ENCODE measurements at regions not wholly inside any gene's neighbourhood (a gene's known extent, or its start where the extent isn't known, plus 50 kb on each side); places are given as distances from the start of the nearest gene placed in this dataset.

GRCh38 chr6:25166955-25167748 is 112.0 kb upstream of the CARMIL1 start:
- no peak for DNase-seq

- DNase-seq: no peak
These were observed 111.2 kb upstream of the CARMIL1 start for GRCh38 chr6:25167961-25168360.

GRCh38 chr6:25168637-25169036 is 110.5 kb upstream of the CARMIL1 start:
- no peak for DNase-seq

GRCh38 chr6:25169553-25169952 is 109.6 kb upstream of the CARMIL1 start:
- no peak for DNase-seq

DNA sequence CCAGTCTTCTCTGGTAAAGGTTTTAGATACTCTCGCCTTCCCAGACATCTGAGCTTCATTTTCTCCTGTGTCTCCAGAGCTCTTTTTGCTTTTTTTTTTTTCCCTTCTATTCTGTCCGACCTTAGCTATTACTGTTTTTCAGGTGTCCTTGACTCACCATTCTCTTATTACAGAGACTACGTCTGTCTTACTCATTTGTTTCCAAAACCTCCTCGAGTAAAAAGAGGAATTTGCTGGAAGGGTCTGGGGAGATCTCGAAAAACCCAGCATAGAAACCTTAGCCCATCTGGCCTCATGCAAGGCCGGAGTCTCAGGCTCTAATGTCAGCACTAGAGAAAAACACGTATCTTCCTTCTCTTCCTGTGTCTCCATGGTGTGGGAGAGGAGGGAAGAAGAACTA is 109.2 kb upstream of the CARMIL1 start:
- DNase-seq: no peak

DNA sequence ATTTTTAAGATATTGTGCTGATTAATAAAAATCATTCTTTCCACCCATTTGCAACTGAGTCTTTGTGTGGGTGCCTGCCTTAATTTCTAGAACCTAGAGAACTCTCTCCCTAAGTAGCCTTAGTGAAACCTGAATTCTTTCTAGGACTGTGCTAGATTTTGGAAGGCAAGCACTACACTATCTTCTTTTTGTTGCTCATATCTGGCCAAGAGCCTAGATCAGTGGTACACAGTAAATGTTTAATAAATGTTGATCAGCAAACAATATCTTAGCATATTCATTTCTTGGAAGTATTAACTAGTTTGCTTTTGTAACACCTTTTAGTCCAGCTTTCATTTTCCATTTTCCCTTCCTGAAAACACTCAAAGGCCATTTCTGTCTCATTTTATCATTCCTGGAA is 108.5 kb upstream of the CARMIL1 start:
- DNase-seq: no peak

DNA sequence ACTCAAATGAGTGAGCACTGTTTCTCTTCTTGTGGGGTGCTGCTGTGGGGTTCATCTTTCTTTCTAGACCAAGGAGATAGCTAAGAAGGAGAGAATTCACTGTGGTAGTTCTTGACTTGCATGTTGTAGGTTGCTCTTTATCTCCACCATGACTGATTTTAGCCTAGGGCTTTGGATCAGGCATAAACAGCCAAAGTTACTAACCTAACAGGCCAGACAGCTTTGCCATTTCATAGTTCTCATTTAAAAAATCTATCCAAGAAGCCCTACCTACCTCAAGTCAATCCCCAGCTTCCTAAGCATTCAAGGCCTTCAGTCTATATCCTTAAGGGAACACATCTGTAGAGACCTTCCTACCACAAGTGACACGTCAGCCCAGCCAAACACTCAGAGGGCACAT is 107.9 kb upstream of the CARMIL1 start:
- no peak for DNase-seq

- DNase-seq: no peak
These were observed 106.4 kb upstream of the CARMIL1 start for GRCh38 chr6:25172819-25173218.

GRCh38 chr6:25173246-25173645 is 105.9 kb upstream of the CARMIL1 start:
- no peak for DNase-seq

DNA sequence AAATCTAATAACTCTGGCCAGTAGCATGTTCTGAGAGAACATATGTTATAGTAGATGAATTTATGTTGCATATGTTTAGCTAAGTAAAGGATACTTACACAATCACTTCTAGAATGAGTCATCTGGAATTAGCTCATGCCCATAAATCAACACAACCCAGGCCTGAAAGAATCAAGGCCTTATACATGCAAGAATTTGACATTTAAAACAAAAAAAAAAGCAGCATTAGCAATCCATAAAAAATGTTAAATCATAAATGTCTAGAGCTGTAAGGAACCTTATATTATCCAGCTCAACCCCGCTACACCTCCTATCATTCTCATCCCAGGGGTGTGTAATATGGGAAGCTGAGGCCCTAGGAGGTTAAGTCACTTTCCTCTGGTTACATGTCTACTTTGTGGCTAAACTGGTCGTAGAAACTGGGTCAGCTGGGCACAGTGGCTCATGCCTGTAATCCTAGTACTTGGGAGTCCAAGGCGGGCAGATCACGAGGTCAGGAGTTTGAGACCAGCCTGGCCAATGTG is 105.2 kb upstream of the CARMIL1 start:
- no peak for DNase-seq

DNA sequence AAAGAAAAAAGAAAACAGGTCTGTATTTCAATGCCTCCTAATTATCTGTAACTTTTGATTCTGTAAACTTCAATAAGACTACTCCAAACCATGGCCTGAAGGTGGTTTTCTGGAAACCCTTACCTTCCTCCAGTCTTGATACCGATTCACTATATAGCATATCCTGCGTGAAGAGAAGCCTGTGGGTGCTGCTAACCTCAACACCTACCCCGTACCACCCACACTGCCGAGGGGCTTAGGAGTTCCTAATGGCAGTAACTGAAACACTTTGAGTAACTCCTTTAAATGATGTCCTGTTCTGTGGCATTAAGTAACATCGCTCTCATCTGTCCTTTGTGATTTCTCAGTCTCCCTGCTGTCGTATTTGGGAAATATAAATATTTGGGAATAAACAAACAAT is 104.5 kb upstream of the CARMIL1 start:
- no peak for DNase-seq

DNA sequence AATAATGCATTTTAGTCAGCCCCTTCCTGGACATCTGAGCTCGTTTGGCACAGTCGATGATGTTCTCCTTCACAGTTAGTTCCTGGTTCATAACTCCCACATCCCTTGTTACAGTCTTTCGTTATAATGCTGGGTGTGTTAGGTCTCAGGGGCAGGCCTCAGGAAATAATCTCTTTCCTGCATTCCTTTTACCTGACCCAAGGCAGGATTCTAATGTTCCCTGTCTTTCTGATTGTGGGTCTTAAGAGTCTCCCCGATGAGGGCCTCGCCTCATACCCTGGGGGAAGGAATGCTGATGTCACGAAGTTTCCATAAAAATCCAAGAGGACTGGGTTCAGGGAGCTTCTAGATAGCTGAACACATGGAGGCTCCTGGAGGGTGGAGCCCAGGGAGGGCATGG is 104.0 kb upstream of the CARMIL1 start:
- DNase-seq: no peak

- DNase-seq: no peak
These were observed 103.5 kb upstream of the CARMIL1 start for GRCh38 chr6:25175681-25176080.

- no peak for DNase-seq
These were observed 102.7 kb upstream of the CARMIL1 start for GRCh38 chr6:25176466-25176865.

DNA sequence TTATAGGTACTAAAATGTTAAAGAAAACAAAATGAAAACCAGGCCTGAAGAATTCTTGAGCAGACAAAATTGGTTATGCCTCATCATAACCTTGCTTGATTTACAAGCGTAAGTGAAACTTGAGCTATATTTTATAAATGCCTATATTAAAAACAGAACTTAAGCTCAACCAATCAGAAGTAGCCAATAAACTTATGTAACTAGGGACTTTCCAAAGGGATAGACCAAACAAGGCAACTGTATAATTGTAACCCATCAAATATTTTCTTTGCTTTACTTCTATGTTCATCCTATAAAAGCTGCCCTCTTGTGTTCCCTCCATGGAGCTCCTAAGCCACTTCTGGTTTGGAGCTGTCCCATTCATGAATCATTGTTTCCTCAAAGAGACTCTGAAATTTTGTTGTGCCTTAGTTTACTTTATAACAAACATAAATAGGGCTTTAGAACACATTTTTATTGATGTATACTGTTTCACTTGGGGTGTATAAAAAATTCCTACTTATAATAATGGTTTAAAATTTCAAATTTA is 101.6 kb upstream of the CARMIL1 start:
- DNase-seq: no peak

DNA sequence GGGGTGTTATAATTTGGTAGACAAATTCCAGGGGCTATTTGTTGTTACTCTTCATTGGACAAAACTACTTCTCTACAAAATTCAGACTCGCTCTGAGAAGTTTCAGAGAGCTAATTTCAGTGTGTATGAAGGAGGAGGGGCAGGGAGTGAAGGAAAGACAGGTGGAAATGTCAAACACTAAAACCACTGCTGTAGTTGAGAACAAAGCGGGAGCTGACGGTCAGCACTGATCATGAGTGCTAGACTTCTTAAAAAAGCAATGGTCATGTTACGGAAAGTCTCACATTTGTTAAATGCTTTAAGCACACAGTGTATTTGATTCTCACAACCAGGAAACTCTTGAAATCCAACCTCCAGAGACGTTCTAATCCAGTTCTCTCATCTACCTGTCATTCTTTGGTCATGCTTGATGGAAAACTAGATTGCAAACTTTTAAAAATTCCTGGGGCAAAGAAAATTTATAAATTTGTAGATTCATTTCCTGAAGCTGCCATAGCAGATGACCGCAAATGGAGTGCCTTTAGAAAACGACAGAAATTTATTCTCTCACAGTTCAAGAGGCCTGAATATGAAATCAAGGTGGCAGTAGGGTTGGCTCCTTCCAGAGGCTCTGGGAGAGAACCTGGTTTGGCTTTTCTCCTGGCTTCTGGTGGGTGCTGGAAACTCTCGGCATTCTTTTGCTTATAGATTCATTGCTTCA is 100.7 kb upstream of the CARMIL1 start:
- DNase-seq: no peak

DNA sequence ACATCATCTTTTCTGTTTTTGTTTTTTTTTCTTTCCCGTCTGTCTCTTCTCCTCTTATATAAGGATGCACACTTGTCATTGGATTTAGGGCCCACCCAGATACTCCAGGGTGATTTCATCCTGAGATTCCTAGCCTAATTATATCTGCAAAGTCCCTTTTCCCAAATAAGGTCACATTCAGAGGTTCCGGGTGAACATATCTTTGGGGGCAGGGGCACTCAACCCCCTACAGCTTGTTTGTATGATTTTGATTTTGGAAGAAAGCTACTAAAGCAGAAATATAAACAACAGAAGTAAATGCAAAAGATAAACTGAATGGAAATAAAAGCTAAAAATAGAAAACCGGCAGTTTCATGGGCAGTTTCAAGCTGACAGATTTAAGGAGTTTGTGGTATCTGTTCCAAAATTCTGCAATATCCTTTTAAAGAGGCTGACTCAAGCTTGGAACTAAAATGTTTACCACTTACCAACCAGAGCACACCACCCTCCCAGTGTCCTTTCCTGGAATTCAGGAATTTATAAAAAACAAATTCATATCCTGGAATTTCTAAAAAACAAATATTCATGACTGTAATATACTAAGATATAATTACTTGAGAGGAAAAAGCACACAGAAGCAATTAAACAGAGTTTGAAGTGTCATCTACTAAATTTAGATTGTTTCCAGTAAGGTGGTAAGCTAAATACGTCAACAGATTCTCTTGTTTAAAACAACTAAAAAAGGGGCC is 100.0 kb upstream of the CARMIL1 start:
- DNase-seq: no peak

DNA sequence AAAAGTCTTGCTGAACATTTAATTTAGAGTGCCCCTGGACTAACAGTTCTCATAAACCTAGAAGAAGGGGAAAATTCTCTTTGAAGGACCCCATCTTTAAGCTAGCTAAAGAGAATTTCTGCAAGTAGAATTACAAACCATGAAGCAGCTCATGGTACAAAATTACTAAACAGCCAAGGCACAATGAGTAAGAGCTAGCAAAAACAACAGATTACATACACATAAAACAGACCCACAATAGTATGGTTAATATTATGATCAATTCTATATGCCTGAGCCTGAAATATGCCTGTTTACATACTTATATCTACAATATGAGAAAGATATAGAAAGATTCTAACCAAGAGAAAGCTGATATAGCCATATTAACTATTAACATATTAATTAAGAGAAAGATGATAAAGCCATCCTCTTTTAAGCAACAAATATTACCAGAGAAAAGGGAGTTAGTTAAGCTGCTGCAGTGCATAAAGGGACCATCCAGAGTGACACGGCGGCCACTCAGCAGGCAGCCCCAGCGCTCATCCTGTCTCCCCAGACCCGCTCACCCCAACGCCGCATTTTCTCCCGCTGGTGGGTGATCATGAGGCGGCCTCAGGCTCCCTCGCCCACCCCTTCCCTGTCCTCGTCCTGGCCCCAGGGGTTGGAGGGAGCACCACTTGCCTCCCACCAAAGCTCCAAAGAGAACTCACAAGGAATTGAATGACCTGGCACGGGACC is 98.4 kb upstream of the CARMIL1 start:
- DNase-seq: no peak

GRCh38 chr6:25181350-25181724 is 97.8 kb upstream of the CARMIL1 start:
- no peak for DNase-seq

DNA sequence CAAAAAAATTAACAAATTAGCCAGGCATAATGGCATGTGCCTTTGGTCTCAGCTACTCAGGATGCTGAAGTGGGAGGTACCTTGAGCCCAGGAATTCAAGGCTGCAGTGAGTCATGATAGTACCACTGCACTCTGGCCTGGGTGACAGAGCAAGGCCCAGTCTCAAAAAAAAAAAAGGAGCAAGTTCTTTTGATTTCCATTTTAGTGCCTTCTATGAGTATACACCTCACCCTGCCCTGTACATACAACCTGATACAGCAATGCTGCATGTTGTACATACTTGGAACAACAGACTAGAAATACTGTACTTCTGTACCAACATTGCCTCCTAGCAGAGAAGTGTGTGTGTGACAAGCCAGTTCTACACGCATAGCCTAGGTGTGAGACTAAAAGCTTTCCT is 97.3 kb upstream of the CARMIL1 start:
- DNase-seq: no peak

GRCh38 chr6:25186919-25187318 is 92.3 kb upstream of the CARMIL1 start:
- no peak for DNase-seq

GRCh38 chr6:25188232-25188631 is 90.9 kb upstream of the CARMIL1 start:
- no peak for DNase-seq

Measured in activated CD8-positive, alpha-beta memory T cell treated with anti-CD3 and anti-CD28 coated beads, Interleukin-2, amount 50 U/mL, for 48 hours (primary cell).